ENCODE measurements at regions not wholly inside any gene's neighbourhood (a gene's known extent, or its start where the extent isn't known, plus 50 kb on each side); places are given as distances from the start of the nearest gene placed in this dataset.

DNA sequence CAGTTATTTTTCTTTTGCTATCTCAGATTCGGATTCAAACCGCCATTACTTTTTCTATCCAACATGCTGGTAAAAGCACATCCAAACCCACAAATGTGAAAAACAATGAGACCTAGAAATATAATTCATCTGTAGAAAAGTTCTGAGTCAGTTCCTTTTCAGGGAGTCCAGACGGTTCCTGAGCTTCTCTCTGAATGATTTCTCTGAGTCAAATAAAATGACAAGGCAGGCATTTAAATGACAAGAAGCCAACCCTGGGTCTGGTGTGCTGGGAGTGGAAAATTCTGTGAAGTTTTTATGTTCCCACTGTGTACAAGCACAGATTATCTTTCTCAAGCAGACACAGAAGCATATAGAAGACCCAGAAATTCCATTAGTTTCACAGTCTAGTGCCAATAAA lies 96.3 kb upstream of the ANKRD1 start:
- FAIRE-seq (no peak), DNase-seq (peak in 1 of 5 donors; percentile 20)
- intact Hi-C loops (cut with DNase I), result no loop called here
- Histone ChIP-seq H3K4me3 (ENCODE audit: low read length in 3 of 3) (no peak overlapping the region), H3K9me3 (ENCODE audit: control insufficient read depth in 2 of 3, insufficient read depth in 1 of 3, low read length in 3 of 3) (no peaks in the 10 kb centered on the region), H3K27me3 (ENCODE audit: control insufficient read depth, insufficient read depth, low read length) (no peaks in the 10 kb centered on the region), H3K27ac (ENCODE audit: low read depth in 2 of 2, low read length in 2 of 2) (no peak overlapping the region), H3K4me1 (ENCODE audit: control insufficient read depth in 2 of 3, insufficient read depth in 2 of 3, low read depth in 1 of 3, low read length in 3 of 3) (no peaks in the 10 kb centered on the region), H3K9ac (ENCODE audit: low read length in 3 of 3) (no peak overlapping the region), H3K36me3 (ENCODE audit: control insufficient read depth in 2 of 3, insufficient read depth in 3 of 3, low read length in 3 of 3) (no peaks in the 10 kb centered on the region)
- TF ChIP-seq, protein P1, sequence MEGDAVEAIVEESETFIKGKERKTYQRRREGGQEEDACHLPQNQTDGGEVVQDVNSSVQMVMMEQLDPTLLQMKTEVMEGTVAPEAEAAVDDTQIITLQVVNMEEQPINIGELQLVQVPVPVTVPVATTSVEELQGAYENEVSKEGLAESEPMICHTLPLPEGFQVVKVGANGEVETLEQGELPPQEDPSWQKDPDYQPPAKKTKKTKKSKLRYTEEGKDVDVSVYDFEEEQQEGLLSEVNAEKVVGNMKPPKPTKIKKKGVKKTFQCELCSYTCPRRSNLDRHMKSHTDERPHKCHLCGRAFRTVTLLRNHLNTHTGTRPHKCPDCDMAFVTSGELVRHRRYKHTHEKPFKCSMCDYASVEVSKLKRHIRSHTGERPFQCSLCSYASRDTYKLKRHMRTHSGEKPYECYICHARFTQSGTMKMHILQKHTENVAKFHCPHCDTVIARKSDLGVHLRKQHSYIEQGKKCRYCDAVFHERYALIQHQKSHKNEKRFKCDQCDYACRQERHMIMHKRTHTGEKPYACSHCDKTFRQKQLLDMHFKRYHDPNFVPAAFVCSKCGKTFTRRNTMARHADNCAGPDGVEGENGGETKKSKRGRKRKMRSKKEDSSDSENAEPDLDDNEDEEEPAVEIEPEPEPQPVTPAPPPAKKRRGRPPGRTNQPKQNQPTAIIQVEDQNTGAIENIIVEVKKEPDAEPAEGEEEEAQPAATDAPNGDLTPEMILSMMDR (IDR thresholded peaks at IDR 0.05; ENCODE audit: borderline replicate concordance, extremely low read depth, insufficient read depth), result no peak

DNA sequence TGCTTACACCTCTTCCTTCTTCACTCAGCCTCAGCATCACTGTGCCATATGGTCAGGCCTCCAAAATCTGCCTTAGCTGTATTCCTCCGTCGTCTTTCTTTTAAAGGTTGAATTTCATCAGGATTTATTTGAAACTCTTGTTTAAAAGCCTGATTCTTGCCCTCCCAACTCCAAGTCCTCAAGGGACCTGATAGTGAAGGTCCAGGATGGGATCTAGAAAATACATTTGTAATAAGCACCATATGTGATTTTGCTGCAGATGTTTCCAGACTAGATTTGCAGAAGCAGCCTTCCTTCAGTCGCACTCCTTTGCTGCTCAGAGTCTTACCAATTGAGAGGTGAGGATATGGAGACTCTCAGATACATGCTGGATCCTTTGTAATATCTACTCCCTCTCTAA lies 101.0 kb upstream of the ANKRD1 start:
- no peaks in the 10 kb centered on the region for H3K36me3 ChIP-seq (ENCODE audit: control insufficient read depth in 2 of 3, insufficient read depth in 3 of 3, low read length in 3 of 3)
- DNase-seq (no peak), FAIRE-seq (no peak)
- H3K9me3 ChIP-seq (ENCODE audit: control insufficient read depth in 2 of 3, insufficient read depth in 1 of 3, low read length in 3 of 3), result no peaks in the 10 kb centered on the region
- intact Hi-C loops (cut with DNase I), result no loop called here
- TF ChIP-seq, protein P1 (IDR thresholded peaks at IDR 0.05; ENCODE audit: borderline replicate concordance, extremely low read depth, insufficient read depth), result no peak
- no peak overlapping the region for H3K27ac ChIP-seq (ENCODE audit: low read depth in 2 of 2, low read length in 2 of 2)
- H3K4me3 ChIP-seq (ENCODE audit: low read length in 3 of 3), result no peak overlapping the region
- no peak overlapping the region for H3K9ac ChIP-seq (ENCODE audit: low read length in 3 of 3)
- peaks cover 0 to 3% (median 0%) of the 10 kb centered on the region in 3 donors for H3K4me1 ChIP-seq (ENCODE audit: control insufficient read depth in 2 of 3, insufficient read depth in 2 of 3, low read depth in 1 of 3, low read length in 3 of 3)
- no peaks in the 10 kb centered on the region for H3K27me3 ChIP-seq (ENCODE audit: control insufficient read depth, insufficient read depth, low read length)

DNA sequence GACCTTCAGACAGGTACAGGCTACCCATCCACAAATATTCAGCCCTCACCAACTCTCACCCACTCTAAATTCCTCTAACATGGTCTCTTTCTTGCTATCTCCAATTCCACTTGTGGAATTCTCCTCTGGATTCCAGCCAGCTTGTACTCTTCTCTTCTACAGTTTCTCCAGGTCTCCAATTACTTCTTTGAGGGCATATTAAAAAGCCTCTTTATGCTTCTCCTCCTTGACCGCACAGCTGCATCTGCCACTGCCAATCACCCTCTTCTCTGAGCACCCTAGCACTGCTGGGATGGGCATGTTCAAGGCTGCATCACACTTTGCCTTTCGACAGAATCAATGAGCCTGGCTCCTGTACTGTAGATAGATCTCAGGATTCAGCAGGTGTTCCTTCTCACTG lies 101.5 kb upstream of the ANKRD1 start:
- no peaks in the 10 kb centered on the region for H3K36me3 ChIP-seq (ENCODE audit: control insufficient read depth in 2 of 3, insufficient read depth in 3 of 3, low read length in 3 of 3)
- H3K4me1 ChIP-seq (ENCODE audit: control insufficient read depth in 2 of 3, insufficient read depth in 2 of 3, low read depth in 1 of 3, low read length in 3 of 3), result peaks cover 0 to 3% (median 0%) of the 10 kb centered on the region in 3 donors
- no peak overlapping the region for H3K9ac ChIP-seq (ENCODE audit: low read length in 3 of 3)
- H3K27me3 ChIP-seq (ENCODE audit: control insufficient read depth, insufficient read depth, low read length), result no peaks in the 10 kb centered on the region
- DNase-seq, result peak in 2 of 5 donors; percentile 46 to 50
- no peak overlapping the region for H3K27ac ChIP-seq (ENCODE audit: low read depth in 2 of 2, low read length in 2 of 2)
- intact Hi-C loops (cut with DNase I), result no loop called here
- H3K4me3 ChIP-seq (ENCODE audit: low read length in 3 of 3), result no peak overlapping the region
- no peak for FAIRE-seq
- TF ChIP-seq, protein P1 (IDR thresholded peaks at IDR 0.05; ENCODE audit: borderline replicate concordance, extremely low read depth, insufficient read depth), result no peak
- no peaks in the 10 kb centered on the region for H3K9me3 ChIP-seq (ENCODE audit: control insufficient read depth in 2 of 3, insufficient read depth in 1 of 3, low read length in 3 of 3)

Measured in kidney (tissue), 13 donors.